NCI-H1930 (cell line): ENCODE measurements at regions not wholly inside any gene's neighbourhood (a gene's known extent, or its start where the extent isn't known, plus 50 kb on each side); places are given as distances from the start of the nearest gene placed in this dataset.

Source experiments
- DNase-seq, 2 experiments: peaks; one replicate each; lab custom pipeline; 2025; lab: John Stamatoyannopoulos, UW

GRCh38 chr7:156223935-156224832 is 411.9 kb upstream of the SHH start:
- no peak for DNase-seq

- DNase-seq, result no peak
Measured at GRCh38 chr7:156222611-156223010, 410.3 kb upstream of the SHH start.

GRCh38 chr7:156222151-156222550 is 409.9 kb upstream of the SHH start:
- DNase-seq, result no peak

GRCh38 chr7:156220701-156221100 is 408.4 kb upstream of the SHH start:
- DNase-seq, result no peak

GRCh38 chr7:156220078-156220605 is 407.9 kb upstream of the SHH start:
- DNase-seq, result no peak

- no peak for DNase-seq
Measured at GRCh38 chr7:156219307-156220077, 407.2 kb upstream of the SHH start.

GRCh38 chr7:156218544-156219306 is 406.5 kb upstream of the SHH start:
- DNase-seq, result no peak

- DNase-seq, result no peak
Measured at GRCh38 chr7:156217803-156218202, 405.5 kb upstream of the SHH start.

GRCh38 chr7:156209087-156209486 is 396.8 kb upstream of the SHH start:
- DNase-seq, result no peak

GRCh38 chr7:156207306-156207705 is 395.0 kb upstream of the SHH start:
- no peak for DNase-seq

GRCh38 chr7:156206174-156206573 is 393.9 kb upstream of the SHH start:
- no peak for DNase-seq

GRCh38 chr7:156204820-156205219 is 392.6 kb upstream of the SHH start:
- no peak for DNase-seq

- no peak for DNase-seq
Measured at GRCh38 chr7:156203923-156204322, 391.7 kb upstream of the SHH start.

GRCh38 chr7:156198277-156198676 is 386.0 kb upstream of the SHH start:
- no peak for DNase-seq

GRCh38 chr7:156196649-156197048 is 384.4 kb upstream of the SHH start:
- DNase-seq, result no peak

GRCh38 chr7:156195276-156195675 is 383.0 kb upstream of the SHH start:
- DNase-seq, result no peak

- no peak for DNase-seq
Measured at GRCh38 chr7:156194813-156195212, 382.6 kb upstream of the SHH start.

- DNase-seq, result no peak
Measured at GRCh38 chr7:156192921-156193320, 380.7 kb upstream of the SHH start.

GRCh38 chr7:156191090-156191489 is 378.8 kb upstream of the SHH start:
- no peak for DNase-seq

GRCh38 chr7:156185076-156185475 is 372.8 kb upstream of the SHH start:
- DNase-seq, result no peak

GRCh38 chr7:156184164-156184563 is 371.9 kb upstream of the SHH start:
- DNase-seq, result no peak
